ENCODE measurements at regions not wholly inside any gene's neighbourhood (a gene's known extent, or its start where the extent isn't known, plus 50 kb on each side); places are given as distances from the start of the nearest gene placed in this dataset.
"Not testable (repeated sequence)": the region's sequence is repeated elsewhere in the genome, so short reads cannot be mapped to it uniquely, and the experiment has no call there.

DNA sequence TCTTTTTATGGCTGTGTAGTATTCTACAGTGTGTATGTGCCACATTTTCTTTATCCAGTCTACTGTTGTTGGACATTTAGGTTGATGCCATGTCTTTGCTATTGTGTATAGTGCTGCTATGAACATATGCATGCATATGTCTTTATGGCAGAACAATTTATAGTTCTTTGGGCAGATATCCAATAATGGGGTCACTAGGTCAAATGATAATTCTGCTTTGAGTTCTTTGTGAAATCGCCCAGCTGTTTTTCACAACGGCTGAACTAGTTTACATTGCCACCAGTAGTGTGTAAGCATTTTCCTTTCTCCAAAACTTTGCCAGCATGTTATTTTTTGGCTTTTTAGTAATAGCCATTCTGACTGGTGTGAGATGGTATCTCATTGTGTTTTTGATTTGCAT lies 214.8 kb upstream of the TMEM229A start:
- TF ChIP-seq MYC (IDR thresholded peaks at IDR 0.05; ENCODE audit: low read depth, low read length) (no peak), POLR2A (IDR thresholded peaks at IDR 0.05; ENCODE audit: extremely low read depth, insufficient read length) (no peak)
- TF ChIP-seq, protein P1, sequence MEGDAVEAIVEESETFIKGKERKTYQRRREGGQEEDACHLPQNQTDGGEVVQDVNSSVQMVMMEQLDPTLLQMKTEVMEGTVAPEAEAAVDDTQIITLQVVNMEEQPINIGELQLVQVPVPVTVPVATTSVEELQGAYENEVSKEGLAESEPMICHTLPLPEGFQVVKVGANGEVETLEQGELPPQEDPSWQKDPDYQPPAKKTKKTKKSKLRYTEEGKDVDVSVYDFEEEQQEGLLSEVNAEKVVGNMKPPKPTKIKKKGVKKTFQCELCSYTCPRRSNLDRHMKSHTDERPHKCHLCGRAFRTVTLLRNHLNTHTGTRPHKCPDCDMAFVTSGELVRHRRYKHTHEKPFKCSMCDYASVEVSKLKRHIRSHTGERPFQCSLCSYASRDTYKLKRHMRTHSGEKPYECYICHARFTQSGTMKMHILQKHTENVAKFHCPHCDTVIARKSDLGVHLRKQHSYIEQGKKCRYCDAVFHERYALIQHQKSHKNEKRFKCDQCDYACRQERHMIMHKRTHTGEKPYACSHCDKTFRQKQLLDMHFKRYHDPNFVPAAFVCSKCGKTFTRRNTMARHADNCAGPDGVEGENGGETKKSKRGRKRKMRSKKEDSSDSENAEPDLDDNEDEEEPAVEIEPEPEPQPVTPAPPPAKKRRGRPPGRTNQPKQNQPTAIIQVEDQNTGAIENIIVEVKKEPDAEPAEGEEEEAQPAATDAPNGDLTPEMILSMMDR (IDR thresholded peaks at IDR 0.05; ENCODE audit: low read depth, low read length) = no peak
- TF ChIP-seq, protein P2, sequence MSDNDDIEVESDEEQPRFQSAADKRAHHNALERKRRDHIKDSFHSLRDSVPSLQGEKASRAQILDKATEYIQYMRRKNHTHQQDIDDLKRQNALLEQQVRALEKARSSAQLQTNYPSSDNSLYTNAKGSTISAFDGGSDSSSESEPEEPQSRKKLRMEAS (IDR thresholded peaks at IDR 0.05; ENCODE audit: low read depth, low read length) = no peak
- no peak overlapping the region for H3K4me3 ChIP-seq (ENCODE audit: low read depth, low read length)
- no peak for DNase-seq (ENCODE audit: low read depth)

DNA sequence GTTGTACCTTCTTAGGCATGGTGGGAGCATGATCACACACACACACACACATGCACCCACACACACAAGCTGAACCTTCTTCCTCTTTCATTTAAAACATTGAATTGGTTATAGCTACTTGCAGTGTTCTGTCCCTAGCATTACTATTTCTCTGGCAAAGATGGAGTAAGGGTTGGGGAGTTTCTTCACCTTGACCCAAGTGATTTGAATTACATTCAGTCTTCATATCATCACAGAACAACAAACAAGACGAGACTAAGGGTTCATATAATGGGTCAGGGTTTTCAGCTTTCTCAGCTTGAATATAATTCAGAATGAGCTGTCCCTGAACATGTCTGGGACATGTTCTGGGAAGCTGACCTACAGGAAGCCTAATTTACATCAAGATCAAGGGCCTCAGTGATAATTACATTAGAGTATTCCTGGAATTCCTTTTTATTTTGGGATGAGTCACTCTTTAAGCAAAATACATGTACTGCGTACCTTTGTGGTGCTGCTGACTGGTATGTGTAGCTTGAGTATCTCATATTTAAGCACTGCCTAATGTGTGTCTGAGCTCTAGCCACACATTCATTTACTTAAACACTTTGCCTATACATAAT lies 213.5 kb upstream of the TMEM229A start:
- TF ChIP-seq POLR2A (IDR thresholded peaks at IDR 0.05; ENCODE audit: extremely low read depth, insufficient read length) (no peak), MYC (IDR thresholded peaks at IDR 0.05; ENCODE audit: low read depth, low read length) (no peak)
- TF ChIP-seq, protein P1 (IDR thresholded peaks at IDR 0.05; ENCODE audit: low read depth, low read length) = no peak
- TF ChIP-seq, protein P2 (IDR thresholded peaks at IDR 0.05; ENCODE audit: low read depth, low read length) = no peak
- H3K4me3 ChIP-seq (ENCODE audit: low read depth, low read length) = no peak overlapping the region
- no peak for DNase-seq (ENCODE audit: low read depth)

DNA sequence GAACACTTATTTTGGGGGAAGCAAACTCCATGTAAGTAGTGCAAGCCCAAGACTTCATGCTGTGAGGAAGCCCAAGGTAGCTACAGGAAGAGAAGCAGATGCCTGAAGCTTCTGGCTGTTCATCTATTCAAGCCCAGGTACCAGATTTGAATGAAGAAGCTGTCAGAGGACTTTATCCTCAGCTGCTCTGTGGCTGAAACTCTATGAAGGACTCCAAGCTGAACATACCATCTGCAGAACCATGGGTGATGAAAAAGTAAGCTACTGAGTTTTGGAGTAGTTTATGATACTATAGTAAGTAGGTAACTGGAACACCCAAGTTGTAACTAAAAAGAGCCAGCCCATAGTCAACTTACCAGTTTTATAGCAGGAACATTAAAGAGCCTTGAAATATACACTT lies 211.6 kb upstream of the TMEM229A start:
- DNase-seq (ENCODE audit: low read depth); H3K4me3 ChIP-seq (ENCODE audit: low read depth, low read length): not testable (repeated sequence)

DNA sequence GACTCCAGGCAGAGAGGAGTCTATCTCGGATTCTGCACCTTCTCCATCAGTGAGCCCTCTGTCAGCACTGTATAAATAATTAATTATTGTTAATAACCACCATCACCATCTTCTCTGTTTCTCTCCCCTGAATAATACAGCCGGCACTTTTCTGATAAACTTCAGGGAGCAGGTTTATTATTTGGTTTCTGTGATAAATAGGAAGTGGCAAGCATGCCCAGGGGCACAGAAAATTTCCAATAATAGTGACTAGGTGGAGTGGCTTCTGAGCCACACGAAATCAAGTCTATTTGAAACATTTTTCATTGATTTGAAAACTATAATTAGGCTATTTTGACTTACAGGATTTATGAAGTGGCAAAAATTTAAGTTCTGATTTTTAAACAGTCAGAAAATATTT lies 186.8 kb upstream of the TMEM229A start:
- TF ChIP-seq, protein P2 (IDR thresholded peaks at IDR 0.05; ENCODE audit: low read depth, low read length) = no peak
- TF ChIP-seq MYC (IDR thresholded peaks at IDR 0.05; ENCODE audit: low read depth, low read length) (no peak), POLR2A (IDR thresholded peaks at IDR 0.05; ENCODE audit: extremely low read depth, insufficient read length) (no peak)
- TF ChIP-seq, protein P1 (IDR thresholded peaks at IDR 0.05; ENCODE audit: low read depth, low read length) = no peak
- no peak for DNase-seq (ENCODE audit: low read depth)
- H3K4me3 ChIP-seq (ENCODE audit: low read depth, low read length) = no peak overlapping the region

DNA sequence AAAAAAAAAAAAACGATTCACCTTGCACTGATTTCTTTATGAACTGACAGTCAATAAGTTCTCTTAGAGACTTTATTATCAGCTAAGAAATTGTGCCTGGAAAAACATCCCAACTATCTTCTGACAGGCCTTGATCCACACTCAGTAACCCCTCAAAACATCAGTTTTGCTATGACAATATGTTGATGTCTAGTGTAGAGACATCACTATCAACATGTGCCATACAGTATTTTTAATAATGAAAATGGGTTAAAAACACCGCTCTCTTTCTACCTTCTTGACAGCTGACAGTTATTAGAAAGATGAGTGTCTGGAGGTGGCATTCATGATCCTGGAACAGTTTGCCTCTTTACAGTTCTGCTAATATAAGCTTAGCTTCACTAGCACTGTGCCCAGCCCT lies 175.8 kb upstream of the TMEM229A start:
- no peak overlapping the region for H3K4me3 ChIP-seq (ENCODE audit: low read depth, low read length)
- TF ChIP-seq, protein P1 (IDR thresholded peaks at IDR 0.05; ENCODE audit: low read depth, low read length) = no peak
- TF ChIP-seq, protein P2 (IDR thresholded peaks at IDR 0.05; ENCODE audit: low read depth, low read length) = no peak
- DNase-seq (ENCODE audit: low read depth) = no peak

DNA sequence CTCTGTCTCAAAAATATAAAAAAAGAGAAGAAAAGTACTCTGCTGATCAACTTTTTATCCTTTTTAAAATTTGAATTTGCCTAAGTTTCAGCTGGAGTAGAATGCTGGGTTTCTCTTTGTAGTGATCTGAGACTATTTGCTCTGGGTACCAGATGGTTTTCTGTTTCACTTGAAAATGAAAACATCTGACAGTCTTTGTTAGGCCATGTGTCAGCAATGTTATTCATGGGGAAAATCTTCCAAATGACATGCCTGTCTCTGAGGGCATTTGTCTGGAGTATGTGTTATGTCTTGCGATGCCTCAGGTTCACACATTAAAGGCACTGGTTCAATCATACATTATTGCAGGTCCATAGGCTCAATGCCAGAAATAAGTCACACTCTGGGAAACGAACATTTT lies 175.3 kb upstream of the TMEM229A start:
- no peak for DNase-seq (ENCODE audit: low read depth)
- TF ChIP-seq MYC (IDR thresholded peaks at IDR 0.05; ENCODE audit: low read depth, low read length) (no peak), POLR2A (IDR thresholded peaks at IDR 0.05; ENCODE audit: extremely low read depth, insufficient read length) (no peak)
- TF ChIP-seq, protein P1 (IDR thresholded peaks at IDR 0.05; ENCODE audit: low read depth, low read length) = no peak
- TF ChIP-seq, protein P2 (IDR thresholded peaks at IDR 0.05; ENCODE audit: low read depth, low read length) = no peak
- no peak overlapping the region for H3K4me3 ChIP-seq (ENCODE audit: low read depth, low read length)

All from NB4 (cell line).